ENCODE measurements at regions not wholly inside any gene's neighbourhood (a gene's known extent, or its start where the extent isn't known, plus 50 kb on each side); places are given as distances from the start of the nearest gene placed in this dataset.
A peak's percentile ranks its signal among the peaks of the same experiment; 100 is the strongest.

DNA sequence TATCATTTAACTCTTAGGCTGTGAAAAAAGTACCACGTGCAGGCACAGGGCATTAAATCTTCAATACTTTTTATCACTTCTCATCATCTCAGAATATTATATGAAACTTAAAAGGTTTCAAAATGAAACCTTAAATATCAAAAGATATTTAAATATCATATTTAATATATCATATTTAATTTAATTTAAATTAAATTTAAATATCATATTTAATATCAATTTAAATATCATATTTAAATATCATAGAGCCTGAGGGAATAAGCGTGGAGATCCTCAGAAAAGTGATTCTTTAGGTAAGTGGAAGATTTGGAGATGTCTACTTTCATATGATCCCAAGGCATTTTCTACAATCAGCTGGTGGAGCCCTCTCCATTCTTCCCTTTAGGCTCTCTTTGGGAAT lies 716.6 kb downstream of the OTOL1 start:
- DNase-seq (ENCODE audit: low spot score), result no peak
- BruUV-seq (replicated peaks), result no TSS peak
- POLR2A ChIA-PET (ENCODE audit: low non-redundant PET), result no interaction called here
- H3K27ac ChIP-seq (ENCODE audit: low read depth, low read length, poor library complexity, severe bottlenecking), result no peak overlapping the region
- H3K4me1 ChIP-seq (ENCODE audit: insufficient read depth, low read length, poor library complexity, severe bottlenecking), result peaks cover 3% of the 10 kb centered on the region
- CTCF ChIA-PET, result no interaction called here
- H3K4me3 ChIP-seq (ENCODE audit: low read depth, low read length, poor library complexity, severe bottlenecking), result no peak overlapping the region
- H3K27me3 ChIP-seq (replicated peaks; ENCODE audit: insufficient read depth, low read depth, low read length, poor library complexity), result no peaks in the 10 kb centered on the region
- no peaks in the 10 kb centered on the region for H3K36me3 ChIP-seq (ENCODE audit: insufficient read depth, low read length, poor library complexity, severe bottlenecking)
- H3K9me3 ChIP-seq (ENCODE audit: low read depth, low read length, poor library complexity, severe bottlenecking), result no peaks in the 10 kb centered on the region
- TF ChIP-seq, protein P1, sequence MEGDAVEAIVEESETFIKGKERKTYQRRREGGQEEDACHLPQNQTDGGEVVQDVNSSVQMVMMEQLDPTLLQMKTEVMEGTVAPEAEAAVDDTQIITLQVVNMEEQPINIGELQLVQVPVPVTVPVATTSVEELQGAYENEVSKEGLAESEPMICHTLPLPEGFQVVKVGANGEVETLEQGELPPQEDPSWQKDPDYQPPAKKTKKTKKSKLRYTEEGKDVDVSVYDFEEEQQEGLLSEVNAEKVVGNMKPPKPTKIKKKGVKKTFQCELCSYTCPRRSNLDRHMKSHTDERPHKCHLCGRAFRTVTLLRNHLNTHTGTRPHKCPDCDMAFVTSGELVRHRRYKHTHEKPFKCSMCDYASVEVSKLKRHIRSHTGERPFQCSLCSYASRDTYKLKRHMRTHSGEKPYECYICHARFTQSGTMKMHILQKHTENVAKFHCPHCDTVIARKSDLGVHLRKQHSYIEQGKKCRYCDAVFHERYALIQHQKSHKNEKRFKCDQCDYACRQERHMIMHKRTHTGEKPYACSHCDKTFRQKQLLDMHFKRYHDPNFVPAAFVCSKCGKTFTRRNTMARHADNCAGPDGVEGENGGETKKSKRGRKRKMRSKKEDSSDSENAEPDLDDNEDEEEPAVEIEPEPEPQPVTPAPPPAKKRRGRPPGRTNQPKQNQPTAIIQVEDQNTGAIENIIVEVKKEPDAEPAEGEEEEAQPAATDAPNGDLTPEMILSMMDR (conservative IDR thresholded peaks at IDR 0.05; ENCODE audit: low read depth, low read length), result no peak
- TF ChIP-seq EZH2 (IDR thresholded peaks at IDR 0.05; ENCODE audit: borderline replicate concordance, low read depth, low read length, poor library complexity, severe bottlenecking), result no peak
- intact Hi-C loops (cut with micrococcal nuclease; ENCODE audit: unreplicated experiment), result no loop called here

DNA sequence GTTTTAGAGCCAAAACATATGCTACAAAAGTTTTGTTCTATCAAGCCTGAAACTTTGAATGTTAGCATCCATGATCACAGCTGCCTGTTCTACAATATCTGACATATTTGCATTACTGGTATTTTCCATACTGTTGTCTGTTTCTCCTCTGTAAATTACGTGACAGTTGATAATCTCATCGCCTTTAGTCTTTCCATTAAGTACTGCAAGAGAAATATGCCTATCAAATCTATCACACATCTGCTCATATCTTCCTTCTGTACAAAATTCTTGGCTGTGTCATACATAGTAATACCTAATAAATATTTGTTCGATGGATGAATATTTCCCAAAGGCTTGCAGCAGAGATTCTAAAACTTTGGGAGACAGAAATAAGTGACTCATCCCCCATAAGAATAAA lies 717.3 kb downstream of the OTOL1 start:
- Histone ChIP-seq H3K27me3 (replicated peaks; ENCODE audit: insufficient read depth, low read depth, low read length, poor library complexity) (no peaks in the 10 kb centered on the region), H3K27ac (ENCODE audit: low read depth, low read length, poor library complexity, severe bottlenecking) (no peak overlapping the region), H3K4me3 (ENCODE audit: low read depth, low read length, poor library complexity, severe bottlenecking) (no peak overlapping the region), H3K4me1 (ENCODE audit: insufficient read depth, low read length, poor library complexity, severe bottlenecking) (peaks cover 3% of the 10 kb centered on the region), H3K9me3 (ENCODE audit: low read depth, low read length, poor library complexity, severe bottlenecking) (no peaks in the 10 kb centered on the region), H3K36me3 (ENCODE audit: insufficient read depth, low read length, poor library complexity, severe bottlenecking) (no peaks in the 10 kb centered on the region)
- ChIA-PET POLR2A (ENCODE audit: low non-redundant PET) (no interaction called here), CTCF (no interaction called here)
- no peak for TF ChIP-seq EZH2 (IDR thresholded peaks at IDR 0.05; ENCODE audit: borderline replicate concordance, low read depth, low read length, poor library complexity, severe bottlenecking)
- TF ChIP-seq, protein P1 (conservative IDR thresholded peaks at IDR 0.05; ENCODE audit: low read depth, low read length), result no peak
- no peak for DNase-seq (ENCODE audit: low spot score)
- intact Hi-C loops (cut with micrococcal nuclease; ENCODE audit: unreplicated experiment), result no loop called here
- BruUV-seq (replicated peaks), result no TSS peak

DNA sequence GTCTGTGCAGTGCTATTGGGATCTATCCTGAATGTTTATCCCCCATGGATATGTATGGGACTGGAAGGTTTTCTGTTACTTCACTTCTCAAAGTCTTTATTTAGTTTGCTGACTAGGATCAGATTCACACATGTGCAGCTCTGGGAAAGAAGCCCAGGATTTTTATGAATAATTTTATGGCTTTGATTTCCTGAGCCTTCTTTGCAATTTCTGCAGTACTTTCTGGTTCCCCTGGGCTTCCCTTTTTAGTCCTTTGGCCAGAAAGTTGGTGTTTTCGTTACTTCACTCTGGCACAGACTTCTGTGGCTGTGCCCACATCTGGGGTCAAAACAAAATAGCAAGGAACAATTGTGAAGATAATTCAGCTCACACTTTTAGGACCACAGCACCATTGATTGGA lies 721.0 kb downstream of the OTOL1 start:
- ChIA-PET CTCF (no interaction called here), POLR2A (ENCODE audit: low non-redundant PET) (no interaction called here)
- H3K9me3 ChIP-seq (ENCODE audit: low read depth, low read length, poor library complexity, severe bottlenecking), result no peaks in the 10 kb centered on the region
- H3K27me3 ChIP-seq (replicated peaks; ENCODE audit: insufficient read depth, low read depth, low read length, poor library complexity), result no peaks in the 10 kb centered on the region
- no peak overlapping the region for H3K4me3 ChIP-seq (ENCODE audit: low read depth, low read length, poor library complexity, severe bottlenecking)
- H3K4me1 ChIP-seq (ENCODE audit: insufficient read depth, low read length, poor library complexity, severe bottlenecking), result peaks cover 3% of the 10 kb centered on the region
- DNase-seq (ENCODE audit: low spot score), result peak; percentile 6
- no peak overlapping the region for H3K27ac ChIP-seq (ENCODE audit: low read depth, low read length, poor library complexity, severe bottlenecking)
- TF ChIP-seq, protein P1 (conservative IDR thresholded peaks at IDR 0.05; ENCODE audit: low read depth, low read length), result no peak
- no peak for TF ChIP-seq EZH2 (IDR thresholded peaks at IDR 0.05; ENCODE audit: borderline replicate concordance, low read depth, low read length, poor library complexity, severe bottlenecking)
- intact Hi-C loops (cut with micrococcal nuclease; ENCODE audit: unreplicated experiment), result no loop called here
- H3K36me3 ChIP-seq (ENCODE audit: insufficient read depth, low read length, poor library complexity, severe bottlenecking), result no peaks in the 10 kb centered on the region
- BruUV-seq (replicated peaks), result no TSS peak

Measured in A673 (cell line).